MM.1S (cell line): ENCODE measurements at regions not wholly inside any gene's neighbourhood (a gene's known extent, or its start where the extent isn't known, plus 50 kb on each side); places are given as distances from the start of the nearest gene placed in this dataset.

Experiments used
- DNase-seq: peaks from one replicate; pipeline ENCODE4 v3.0.0-alpha.2; 2015
- H2AFZ ChIP-seq: fragments of 300-600 bp; sonication (generic); 2 replicates; pipeline ENCODE4 v1.6.0; 2016; ENCODE audit warnings: antibody characterized with exemption, low read length
- H3F3A ChIP-seq: fragments of 300-600 bp; sonication (generic); 2 replicates; pipeline ENCODE4 v1.6.1; 2016; ENCODE audit warnings: mild to moderate bottlenecking, antibody characterized with exemption, low read length, moderate library complexity, mixed read lengths; ENCODE audit not compliant: insufficient read depth
- H3K27ac ChIP-seq: fragments of 300-600 bp; sonication (generic); 2 replicates; pipeline ENCODE4 v1.5.1; 2016; ENCODE audit warnings: mild to moderate bottlenecking, low read length
- H3K27me3 ChIP-seq: fragments of 300-600 bp; sonication (generic); replicated peaks from 2 replicates; pipeline ENCODE4 v1.6.0; 2016; ENCODE audit warnings: low read length; ENCODE audit not compliant: insufficient read depth
- H3K36me3 ChIP-seq: fragments of 300-600 bp; sonication (generic); replicated peaks from 2 replicates; pipeline ENCODE4 v1.6.1; 2016; ENCODE audit warnings: mild to moderate bottlenecking, low read length, mixed read lengths; ENCODE audit not compliant: insufficient read depth
- H3K4me1 ChIP-seq: fragments of 300-600 bp; sonication (generic); 2 replicates; pipeline ENCODE4 v1.6.1; 2016; ENCODE audit warnings: low read length, mixed read lengths
- H3K4me2 ChIP-seq: fragments of 300-600 bp; sonication (generic); 2 replicates; pipeline ENCODE4 v1.6.0; 2016; ENCODE audit warnings: low read depth, low read length
- H3K4me3 ChIP-seq: fragments of 300-600 bp; sonication (generic); 2 replicates; pipeline ENCODE4 v1.5.1; 2016; ENCODE audit warnings: low read length, mixed read lengths
- H3K79me2 ChIP-seq: fragments of 300-600 bp; sonication (generic); 2 replicates; pipeline ENCODE4 v1.6.1; 2016; ENCODE audit warnings: mixed run types, low read length, mixed read lengths
- H3K9ac ChIP-seq: fragments of 300-600 bp; sonication (generic); 2 replicates; pipeline ENCODE4 v1.6.1; 2016; ENCODE audit warnings: low read length, mixed read lengths
- H3K9me2 ChIP-seq: fragments of 300-600 bp; sonication (generic); replicated peaks from 2 replicates; pipeline ENCODE4 v1.6.1; 2016; ENCODE audit warnings: mild to moderate bottlenecking, low read length, mixed read lengths; ENCODE audit not compliant: insufficient read depth
- H3K9me3 ChIP-seq: fragments of 300-600 bp; sonication (generic); replicated peaks from 2 replicates; pipeline ENCODE4 v1.6.1; 2016; ENCODE audit warnings: mild to moderate bottlenecking, low read length, mixed read lengths; ENCODE audit not compliant: insufficient read depth
- H4K20me1 ChIP-seq: fragments of 300-600 bp; sonication (generic); 2 replicates; pipeline ENCODE4 v1.6.1; 2016; ENCODE audit warnings: mild to moderate bottlenecking, low read length, moderate library complexity, mixed read lengths; ENCODE audit not compliant: insufficient read depth
- EZH2 ChIP-seq: fragments of 300-600 bp; sonication (generic); optimal IDR thresholded peaks from 2 replicates; pipeline ENCODE3; 2017; ENCODE audit warnings: low read depth, mild to moderate bottlenecking, antibody characterized with exemption, low read length, mixed read lengths
- EZH2phosphoT487 ChIP-seq: fragments of 300-600 bp; sonication (generic); IDR thresholded peaks from 2 replicates; pipeline ENCODE4 v1.6.1; 2018; ENCODE audit warnings: antibody characterized with exemption, low read length
- TF ChIP-seq, protein P1 (sequence below): fragments of 300-600 bp; sonication (generic); IDR thresholded peaks from 2 replicates; pipeline ENCODE4 v1.5.1; 2016; ENCODE audit warnings: antibody characterized with exemption, low read length, mixed read lengths

- TF ChIP-seq EZH2 (no peak), EZH2phosphoT487 (no peak)
- TF ChIP-seq, protein P1, sequence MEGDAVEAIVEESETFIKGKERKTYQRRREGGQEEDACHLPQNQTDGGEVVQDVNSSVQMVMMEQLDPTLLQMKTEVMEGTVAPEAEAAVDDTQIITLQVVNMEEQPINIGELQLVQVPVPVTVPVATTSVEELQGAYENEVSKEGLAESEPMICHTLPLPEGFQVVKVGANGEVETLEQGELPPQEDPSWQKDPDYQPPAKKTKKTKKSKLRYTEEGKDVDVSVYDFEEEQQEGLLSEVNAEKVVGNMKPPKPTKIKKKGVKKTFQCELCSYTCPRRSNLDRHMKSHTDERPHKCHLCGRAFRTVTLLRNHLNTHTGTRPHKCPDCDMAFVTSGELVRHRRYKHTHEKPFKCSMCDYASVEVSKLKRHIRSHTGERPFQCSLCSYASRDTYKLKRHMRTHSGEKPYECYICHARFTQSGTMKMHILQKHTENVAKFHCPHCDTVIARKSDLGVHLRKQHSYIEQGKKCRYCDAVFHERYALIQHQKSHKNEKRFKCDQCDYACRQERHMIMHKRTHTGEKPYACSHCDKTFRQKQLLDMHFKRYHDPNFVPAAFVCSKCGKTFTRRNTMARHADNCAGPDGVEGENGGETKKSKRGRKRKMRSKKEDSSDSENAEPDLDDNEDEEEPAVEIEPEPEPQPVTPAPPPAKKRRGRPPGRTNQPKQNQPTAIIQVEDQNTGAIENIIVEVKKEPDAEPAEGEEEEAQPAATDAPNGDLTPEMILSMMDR = no peak
- H3K27me3 ChIP-seq = no peaks in the 10 kb centered on the region
- no peaks in the 10 kb centered on the region for H3K9me3 ChIP-seq
- no peaks in the 10 kb centered on the region for H3K9me2 ChIP-seq
- DNase-seq = no peak
- H3F3A ChIP-seq = no peaks in the 10 kb centered on the region
- H3K36me3 ChIP-seq = no peaks in the 10 kb centered on the region
- H3K4me3 ChIP-seq = no peak overlapping the region
- H3K9ac ChIP-seq = no peak overlapping the region
- no peaks in the 10 kb centered on the region for H3K79me2 ChIP-seq
- H4K20me1 ChIP-seq = no peaks in the 10 kb centered on the region
- H3K4me2 ChIP-seq = no peak overlapping the region
- no peak overlapping the region for H3K27ac ChIP-seq
- H2AFZ ChIP-seq = no peak overlapping the region
- H3K4me1 ChIP-seq = no peaks in the 10 kb centered on the region
These were observed 533.1 kb downstream of the KLF5 start for GRCh38 chr13:73591861-73592260.

- H3K27me3 ChIP-seq = no peaks in the 10 kb centered on the region
- H3F3A ChIP-seq = no peaks in the 10 kb centered on the region
- no peaks in the 10 kb centered on the region for H3K36me3 ChIP-seq
- no peaks in the 10 kb centered on the region for H3K4me1 ChIP-seq
- no peak overlapping the region for H3K27ac ChIP-seq
- H4K20me1 ChIP-seq = no peaks in the 10 kb centered on the region
- no peaks in the 10 kb centered on the region for H3K79me2 ChIP-seq
- no peak overlapping the region for H3K4me2 ChIP-seq
- H3K9me2 ChIP-seq = no peaks in the 10 kb centered on the region
- no peak overlapping the region for H2AFZ ChIP-seq
- no peak for DNase-seq
- H3K9me3 ChIP-seq = no peaks in the 10 kb centered on the region
- no peak overlapping the region for H3K9ac ChIP-seq
- H3K4me3 ChIP-seq = no peak overlapping the region
- TF ChIP-seq EZH2 = no peak
- no peak for TF ChIP-seq EZH2phosphoT487
These were observed 532.0 kb downstream of the KLF5 start for GRCh38 chr13:73590795-73591194.

GRCh38 chr13:73585236-73585635 lies 526.4 kb downstream of the KLF5 start:
- H3K9me2 ChIP-seq = no peaks in the 10 kb centered on the region
- no peak overlapping the region for H3K9ac ChIP-seq
- TF ChIP-seq EZH2phosphoT487 (no peak), EZH2 (no peak)
- TF ChIP-seq, protein P1 = no peak
- no peaks in the 10 kb centered on the region for H3K9me3 ChIP-seq
- H3K27ac ChIP-seq = no peak overlapping the region
- H3K4me1 ChIP-seq = no peaks in the 10 kb centered on the region
- H3K79me2 ChIP-seq = no peaks in the 10 kb centered on the region
- no peak overlapping the region for H2AFZ ChIP-seq
- no peaks in the 10 kb centered on the region for H3K36me3 ChIP-seq
- no peaks in the 10 kb centered on the region for H3K27me3 ChIP-seq
- no peak for DNase-seq
- H4K20me1 ChIP-seq = no peaks in the 10 kb centered on the region
- no peak overlapping the region for H3K4me2 ChIP-seq
- no peaks in the 10 kb centered on the region for H3F3A ChIP-seq
- no peak overlapping the region for H3K4me3 ChIP-seq

GRCh38 chr13:73583331-73583730 lies 524.5 kb downstream of the KLF5 start:
- no peaks in the 10 kb centered on the region for H3K79me2 ChIP-seq

More at GRCh38 chr13:73583331-73583730, 524.5 kb downstream of the KLF5 start:
- TF ChIP-seq EZH2 = no peak
- TF ChIP-seq, protein P1 = no peak
- no peak for TF ChIP-seq EZH2phosphoT487
- Histone ChIP-seq H3K9me2 (no peaks in the 10 kb centered on the region), H3K9me3 (no peaks in the 10 kb centered on the region), H3K36me3 (no peaks in the 10 kb centered on the region), H3F3A (no peaks in the 10 kb centered on the region), H3K4me1 (no peaks in the 10 kb centered on the region), H3K27me3 (no peaks in the 10 kb centered on the region), H2AFZ (no peak overlapping the region), H3K4me3 (no peak overlapping the region), H3K9ac (no peak overlapping the region), H4K20me1 (no peaks in the 10 kb centered on the region), H3K4me2 (no peak overlapping the region), H3K27ac (no peak overlapping the region)
- no peak for DNase-seq
